Neural cell (in vitro differentiated cells): ENCODE measurements at regions not wholly inside any gene's neighbourhood (a gene's known extent, or its start where the extent isn't known, plus 50 kb on each side); places are given as distances from the start of the nearest gene placed in this dataset.

Experiments
- H2AFZ ChIP-seq: fragments of 200-600, 300-800 bp; sonication (generic), shearing (Covaris generic); 2 replicates; pipeline ENCODE4 v1.6.0; 2014; ENCODE audit warnings: low read depth, mild to moderate bottlenecking, antibody characterized with exemption, low read length, moderate library complexity
- H3F3A ChIP-seq: fragments of 200-600 bp; shearing (Covaris generic); 2 replicates; pipeline ENCODE4 v1.6.1; 2016; ENCODE audit warnings: mild to moderate bottlenecking, moderate library complexity, mixed read lengths, antibody characterized with exemption, low read length; ENCODE audit not compliant: insufficient read depth, poor library complexity, severe bottlenecking
- H3K27ac ChIP-seq: fragments of 200-600, 300-800 bp; sonication (generic), shearing (Covaris generic); 2 replicates; pipeline ENCODE4 v1.5.1; 2014; ENCODE audit warnings: mild to moderate bottlenecking, low read length, moderate library complexity
- H3K27me3 ChIP-seq: fragments of 300-800, 200-600 bp; sonication (generic), shearing (Covaris generic); 2 replicates; pipeline ENCODE4 v1.6.0; 2014; ENCODE audit warnings: mild to moderate bottlenecking, low read depth, low read length, moderate library complexity; ENCODE audit not compliant: insufficient read depth
- H3K36me3 ChIP-seq: fragments of 300-800, 200-600 bp; sonication (generic), shearing (Covaris generic); 2 replicates; pipeline ENCODE4 v1.5.1; 2014; ENCODE audit warnings: mild to moderate bottlenecking, antibody characterized with exemption, low read length, moderate library complexity; ENCODE audit not compliant: insufficient read depth
- H3K4me2 ChIP-seq: fragments of 300-800, 200-600 bp; sonication (generic), shearing (Covaris generic); 2 replicates; pipeline ENCODE4 v1.6.0; 2014; ENCODE audit warnings: mild to moderate bottlenecking, low read length
- H3K4me3 ChIP-seq: fragments of 300-800, 200-600 bp; sonication (generic), shearing (Covaris generic); 2 replicates; pipeline ENCODE4 v1.5.1; 2014; ENCODE audit warnings: mild to moderate bottlenecking, low read length, moderate library complexity
- H3K79me2 ChIP-seq: fragments of 200-600 bp; shearing (Covaris generic); replicated peaks from 2 replicates; pipeline ENCODE4 v1.6.0; 2014; ENCODE audit warnings: mild to moderate bottlenecking, low read length, moderate library complexity; ENCODE audit not compliant: insufficient read depth
- H3K9ac ChIP-seq: fragments of 300-800, 200-600 bp; sonication (generic), shearing (Covaris generic); 2 replicates; pipeline ENCODE4 v1.6.1; 2016; ENCODE audit warnings: mild to moderate bottlenecking, low read length, mixed read lengths
- H3K9me2 ChIP-seq: fragments of 200-600 bp; shearing (Covaris generic); 2 replicates; pipeline ENCODE4 v1.6.1; 2016; ENCODE audit warnings: mild to moderate bottlenecking, low read length, mixed read lengths; ENCODE audit not compliant: insufficient read depth
- H3K9me3 ChIP-seq: fragments of 200-600, 300-800 bp; sonication (generic), shearing (Covaris generic); 2 replicates; pipeline ENCODE4 v1.6.1; 2016; ENCODE audit warnings: mild to moderate bottlenecking, mixed run types, low read length, moderate library complexity, mixed read lengths
- H4K20me1 ChIP-seq: fragments of 200-600 bp; shearing (Covaris generic); 2 replicates; pipeline ENCODE4 v1.6.1; 2016; ENCODE audit warnings: mild to moderate bottlenecking, mixed run types; ENCODE audit not compliant: insufficient read depth
- CTCF ChIP-seq: fragments of 450-650 bp; IDR thresholded peaks from 2 replicates; pipeline ENCODE4 v1.5.1; 2014; ENCODE audit warnings: antibody characterized with exemption, mild to moderate bottlenecking, moderate library complexity; ENCODE audit not compliant: poor library complexity, severe bottlenecking
- EP300 ChIP-seq: fragments of 450-650 bp; conservative IDR thresholded peaks from 2 replicates; pipeline ENCODE4 v1.6.1; 2014; ENCODE audit warnings: antibody characterized with exemption, mild to moderate bottlenecking, moderate library complexity; ENCODE audit not compliant: poor library complexity, severe bottlenecking
- EZH2 ChIP-seq: fragments of 200-600, 300-800 bp; shearing (Covaris generic), sonication (generic); IDR thresholded peaks from 2 replicates; pipeline ENCODE4 v1.6.1; 2014; ENCODE audit warnings: antibody characterized with exemption, low read length, borderline replicate concordance, mild to moderate bottlenecking; ENCODE audit not compliant: insufficient read depth, poor library complexity, severe bottlenecking
- MXI1 ChIP-seq: fragments of 450-650 bp; conservative IDR thresholded peaks from 2 replicates; pipeline ENCODE4 v1.6.1; 2014; ENCODE audit warnings: antibody characterized with exemption, mild to moderate bottlenecking; ENCODE audit not compliant: poor library complexity, severe bottlenecking
- POLR2AphosphoS5 ChIP-seq: IDR thresholded peaks from 2 replicates; pipeline ENCODE4 v1.6.1; 2012
- RAD21 ChIP-seq: fragments of 450-650 bp; conservative IDR thresholded peaks from 2 replicates; pipeline ENCODE4 v1.6.1; 2014; ENCODE audit warnings: antibody characterized with exemption, mild to moderate bottlenecking, moderate library complexity
- REST ChIP-seq: IDR thresholded peaks from 2 replicates; pipeline ENCODE4 v1.6.1; 2012; ENCODE audit warnings: borderline replicate concordance
- SMC3 ChIP-seq: fragments of 450-650 bp; conservative IDR thresholded peaks from 2 replicates; pipeline ENCODE4 v1.6.1; 2014; ENCODE audit warnings: antibody characterized with exemption, mild to moderate bottlenecking, moderate library complexity; ENCODE audit not compliant: poor library complexity
- TAF1 ChIP-seq: IDR thresholded peaks from 2 replicates; pipeline ENCODE4 v1.6.1; 2012; ENCODE audit warnings: low read depth

DNA sequence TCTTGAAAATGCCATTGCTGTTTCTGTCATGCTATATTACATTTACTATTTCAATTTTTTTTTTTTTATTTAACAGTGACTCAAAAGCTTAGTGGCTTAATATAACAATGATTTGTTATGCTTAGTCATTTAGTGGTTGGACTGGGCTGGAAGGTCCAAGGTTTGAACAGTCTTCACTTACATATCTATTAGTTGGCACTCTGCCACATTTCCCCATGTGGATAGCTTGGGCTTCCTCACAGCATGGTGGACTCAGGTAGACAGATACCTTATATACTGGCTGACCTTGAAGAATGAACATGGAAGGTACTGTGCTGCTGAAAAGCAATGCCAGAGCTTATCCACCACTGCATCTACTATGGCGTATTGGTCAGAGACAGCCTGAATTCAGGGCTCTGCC, 909.5 kb upstream of the SOX11 start:
- no peaks in the 10 kb centered on the region for H3K9me3 ChIP-seq
- H3K4me2 ChIP-seq, result no peak overlapping the region
- no peaks in the 10 kb centered on the region for H4K20me1 ChIP-seq
- H3K4me3 ChIP-seq, result no peak overlapping the region
- no peak for TF ChIP-seq CTCF
- TF ChIP-seq TAF1, result no peak
- TF ChIP-seq SMC3, result no peak
- no peak for TF ChIP-seq MXI1
- TF ChIP-seq RAD21, result no peak
- TF ChIP-seq POLR2AphosphoS5, result no peak
- no peak for TF ChIP-seq EP300
- TF ChIP-seq REST, result no peak
- TF ChIP-seq EZH2, result no peak
- no peaks in the 10 kb centered on the region for H3K36me3 ChIP-seq
- H3K27me3 ChIP-seq, result no peaks in the 10 kb centered on the region
- H2AFZ ChIP-seq, result no peak overlapping the region
- no peak overlapping the region for H3K9ac ChIP-seq
- H3K27ac ChIP-seq, result no peak overlapping the region
- no peaks in the 10 kb centered on the region for H3K9me2 ChIP-seq
- no peaks in the 10 kb centered on the region for H3F3A ChIP-seq
- no peaks in the 10 kb centered on the region for H3K79me2 ChIP-seq

DNA sequence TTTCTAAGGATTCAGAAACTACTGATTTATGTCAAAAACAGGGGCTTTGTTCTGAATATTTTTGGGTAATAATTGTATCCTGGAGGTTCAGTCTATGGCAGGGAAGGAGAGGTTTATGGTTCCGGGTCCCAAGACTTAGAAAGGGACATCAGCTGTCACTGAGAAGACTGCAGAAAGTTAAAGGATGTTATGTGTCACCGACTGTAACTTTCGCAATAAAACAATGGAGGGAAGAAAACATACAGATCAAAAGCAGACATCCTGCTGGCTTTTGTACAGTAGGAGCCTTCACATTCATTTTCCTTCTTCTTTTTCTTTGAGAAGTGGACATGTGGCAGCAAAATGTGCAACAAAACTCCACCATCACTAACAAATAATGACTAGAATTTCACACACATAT, 900.7 kb upstream of the SOX11 start:
- no peak overlapping the region for H2AFZ ChIP-seq
- no peak overlapping the region for H3K4me2 ChIP-seq
- no peak overlapping the region for H3K4me3 ChIP-seq
- no peaks in the 10 kb centered on the region for H3K79me2 ChIP-seq
- H3K9me3 ChIP-seq, result no peaks in the 10 kb centered on the region
- no peak overlapping the region for H3K9ac ChIP-seq
- H3K36me3 ChIP-seq, result no peaks in the 10 kb centered on the region
- no peaks in the 10 kb centered on the region for H3K27me3 ChIP-seq
- TF ChIP-seq EZH2 (no peak), CTCF (no peak), EP300 (no peak), TAF1 (no peak), MXI1 (no peak), REST (no peak), RAD21 (no peak), SMC3 (no peak), POLR2AphosphoS5 (no peak)
- no peaks in the 10 kb centered on the region for H3K9me2 ChIP-seq
- no peak overlapping the region for H3K27ac ChIP-seq
- no peaks in the 10 kb centered on the region for H3F3A ChIP-seq
- H4K20me1 ChIP-seq, result no peaks in the 10 kb centered on the region
